Esophagus muscularis mucosa (tissue), 4 donors: ENCODE measurements at regions not wholly inside any gene's neighbourhood (a gene's known extent, or its start where the extent isn't known, plus 50 kb on each side); places are given as distances from the start of the nearest gene placed in this dataset.

ENCODE experiments used
- DNase-seq: peaks from one replicate; pipeline ENCODE4 v3.0.0-alpha.2; 2017; ENCODE audit errors: extremely low spot score
- H3K27ac ChIP-seq, 4 donors: fragments of 200-600 bp; sonication (generic); replicated peaks in 1 of 4; 1 replicate in 3 of 4; 2 replicates in 1 of 4; pipeline ENCODE4 v1.5.1; 2016 to 2019; ENCODE audit warnings: mild to moderate bottlenecking in 1 of 4
- H3K27me3 ChIP-seq, 4 donors: fragments of 200-600 bp; sonication (generic); one replicate each; pipeline versions ENCODE4 v1.5.1 to v1.6.0; 2016 to 2019
- H3K36me3 ChIP-seq, 4 donors: fragments of 200-600 bp; sonication (generic); one replicate each; pipeline ENCODE4 v1.5.1; 2016 to 2019
- H3K4me1 ChIP-seq, 4 donors: fragments of 200-600 bp; sonication (generic); one replicate each; pipeline ENCODE4 v1.5.1; 2016 to 2019
- H3K4me3 ChIP-seq, 4 donors: fragments of 200-600 bp; sonication (generic); 1 replicate in 2 of 4; 2 replicates in 2 of 4; pipeline ENCODE4 v1.5.1; 2016 to 2019; ENCODE audit warnings: mild to moderate bottlenecking in 4 of 4, moderate library complexity in 1 of 4
- H3K9me3 ChIP-seq, 4 donors: fragments of 200-600 bp; sonication (generic); 1 replicate in 3 of 4; 2 replicates in 1 of 4; pipeline ENCODE4 v1.5.1; 2016 to 2019
- EP300 ChIP-seq: sonication (generic); formaldehyde crosslinking; IDR thresholded peaks from one replicate; pipeline ENCODE4 v1.6.1; 2017; ENCODE audit warnings: antibody characterized with exemption
- POLR2A ChIP-seq: fragments of 450-650 bp; IDR thresholded peaks from one replicate; pipeline ENCODE4 v1.6.1; 2017; ENCODE audit warnings: antibody characterized with exemption, moderate library complexity, mild to moderate bottlenecking, low read depth
- POLR2AphosphoS5 ChIP-seq, 2 donors: sonication (generic); formaldehyde crosslinking; IDR thresholded peaks; one replicate each; pipeline ENCODE4 v1.6.1; 2017; ENCODE audit warnings: antibody characterized with exemption in 2 of 2
- WGBS: methylation state at CpG from one replicate; pipeline ENCODE4 v1.1.5; 2018; 5-methylcytosine and 5-hydroxymethylcytosine counted together
- intact Hi-C: fragments of 100-400 bp; cut with DNase I; formaldehyde crosslinking; loops from one replicate; pipeline ENCODE4 v1.15.1; 2023
- TF ChIP-seq, protein P1 (sequence below), 3 experiments: fragments of 200-600 bp in 2 of 3; fragments of 450-650 bp in 1 of 3; sonication (generic) in 2 of 3; IDR thresholded peaks; one replicate each; pipeline ENCODE4 v1.5.1; 2017 to 2019; ENCODE audit warnings: antibody characterized with exemption in 3 of 3, mild to moderate bottlenecking in 2 of 3, moderate library complexity in 1 of 3

DNA sequence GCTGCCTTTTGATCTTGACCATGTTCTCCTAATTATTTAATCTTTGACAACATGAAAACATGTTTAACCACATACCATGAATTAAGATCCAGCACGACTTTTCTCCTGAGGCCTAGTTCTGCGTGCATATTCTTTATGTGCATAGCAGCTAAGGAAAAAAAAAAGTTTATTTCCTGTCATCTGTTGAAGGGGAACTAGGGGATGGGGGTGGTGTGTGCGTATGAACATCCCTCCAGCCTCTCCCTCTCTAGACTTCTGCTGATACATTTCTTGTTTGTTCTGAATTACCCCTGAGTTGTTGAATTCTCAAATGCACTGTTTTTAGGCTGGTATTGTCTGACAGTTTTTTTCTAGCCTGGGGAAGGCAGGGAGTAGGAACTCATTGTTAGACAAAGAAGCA lies 543.3 kb downstream of the FGF9 start:
- peaks cover 4 to 10% (median 9%) of the 10 kb centered on the region in 4 donors for H3K4me1 ChIP-seq
- no peaks in the 10 kb centered on the region for H3K27me3 ChIP-seq
- TF ChIP-seq EP300 (no peak), POLR2AphosphoS5 (IDR thresholded peaks at IDR 0.05) (no peak), POLR2A (no peak)
- TF ChIP-seq, protein P1, sequence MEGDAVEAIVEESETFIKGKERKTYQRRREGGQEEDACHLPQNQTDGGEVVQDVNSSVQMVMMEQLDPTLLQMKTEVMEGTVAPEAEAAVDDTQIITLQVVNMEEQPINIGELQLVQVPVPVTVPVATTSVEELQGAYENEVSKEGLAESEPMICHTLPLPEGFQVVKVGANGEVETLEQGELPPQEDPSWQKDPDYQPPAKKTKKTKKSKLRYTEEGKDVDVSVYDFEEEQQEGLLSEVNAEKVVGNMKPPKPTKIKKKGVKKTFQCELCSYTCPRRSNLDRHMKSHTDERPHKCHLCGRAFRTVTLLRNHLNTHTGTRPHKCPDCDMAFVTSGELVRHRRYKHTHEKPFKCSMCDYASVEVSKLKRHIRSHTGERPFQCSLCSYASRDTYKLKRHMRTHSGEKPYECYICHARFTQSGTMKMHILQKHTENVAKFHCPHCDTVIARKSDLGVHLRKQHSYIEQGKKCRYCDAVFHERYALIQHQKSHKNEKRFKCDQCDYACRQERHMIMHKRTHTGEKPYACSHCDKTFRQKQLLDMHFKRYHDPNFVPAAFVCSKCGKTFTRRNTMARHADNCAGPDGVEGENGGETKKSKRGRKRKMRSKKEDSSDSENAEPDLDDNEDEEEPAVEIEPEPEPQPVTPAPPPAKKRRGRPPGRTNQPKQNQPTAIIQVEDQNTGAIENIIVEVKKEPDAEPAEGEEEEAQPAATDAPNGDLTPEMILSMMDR (IDR thresholded peaks at IDR 0.05): no peak
- DNase-seq: no peak
- no peaks in the 10 kb centered on the region for H3K9me3 ChIP-seq
- intact Hi-C loops: no loop called here
- WGBS: 56% methylated on average over 3 of the region's 3 CpGs
- H3K4me3 ChIP-seq: no peak overlapping the region
- no peak overlapping the region for H3K27ac ChIP-seq
- no peaks in the 10 kb centered on the region for H3K36me3 ChIP-seq

DNA sequence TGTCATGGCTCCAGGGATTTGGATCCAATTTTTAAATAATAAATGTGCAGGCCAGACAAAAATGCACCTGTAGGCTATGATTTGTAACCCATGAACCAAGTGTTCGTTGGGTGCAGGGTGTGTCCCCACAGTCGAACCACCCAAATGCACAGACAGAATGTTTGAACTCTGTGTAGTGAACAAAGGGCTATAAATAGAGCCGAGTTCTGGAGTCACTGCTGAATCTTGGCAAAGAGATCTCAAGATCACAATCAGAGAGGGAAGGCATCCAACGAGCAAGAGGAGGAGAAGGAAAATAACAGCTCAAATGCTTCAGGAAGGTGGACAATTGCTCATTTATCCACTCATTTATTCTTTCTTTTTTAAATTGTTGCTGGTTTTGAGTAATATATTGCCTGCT lies 547.9 kb downstream of the FGF9 start:
- H3K9me3 ChIP-seq: no peaks in the 10 kb centered on the region
- no peak overlapping the region for H3K27ac ChIP-seq
- no peaks in the 10 kb centered on the region for H3K27me3 ChIP-seq
- H3K4me1 ChIP-seq: peaks cover 4 to 13% (median 10%) of the 10 kb centered on the region in 4 donors
- TF ChIP-seq POLR2AphosphoS5 (IDR thresholded peaks at IDR 0.05) (no peak), EP300 (no peak), POLR2A (no peak)
- TF ChIP-seq, protein P1 (IDR thresholded peaks at IDR 0.05): no peak
- no peak overlapping the region for H3K4me3 ChIP-seq
- intact Hi-C loops: no loop called here
- no peaks in the 10 kb centered on the region for H3K36me3 ChIP-seq
- no peak for DNase-seq
- WGBS: 13% methylated on average over 4 of the region's 4 CpGs

DNA sequence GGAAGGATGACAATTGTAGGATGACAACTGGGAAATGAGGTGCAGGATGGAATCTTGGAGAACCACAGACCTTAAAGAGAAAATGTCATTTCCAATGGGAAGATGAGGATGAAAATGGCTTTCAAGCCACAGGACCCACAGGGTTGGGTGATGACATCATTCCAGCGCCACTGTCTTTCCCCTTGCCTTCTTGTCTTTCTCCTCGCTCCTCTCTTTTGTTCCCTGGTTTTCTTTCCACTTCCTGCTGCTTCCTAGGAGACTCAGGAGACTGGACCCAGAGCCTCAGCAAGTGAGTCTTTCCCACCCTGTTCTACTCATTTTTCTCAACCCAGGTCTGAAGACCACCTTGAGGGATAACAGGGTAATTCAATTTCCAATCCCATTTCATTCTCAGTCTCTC lies 548.8 kb downstream of the FGF9 start:
- 96% methylated on average over 2 of the region's 2 CpGs for WGBS
- no peak overlapping the region for H3K27ac ChIP-seq
- no peaks in the 10 kb centered on the region for H3K27me3 ChIP-seq
- no peak for DNase-seq
- no peaks in the 10 kb centered on the region for H3K36me3 ChIP-seq
- intact Hi-C loops: no loop called here
- no peaks in the 10 kb centered on the region for H3K9me3 ChIP-seq
- peaks cover 4 to 13% (median 10%) of the 10 kb centered on the region in 4 donors for H3K4me1 ChIP-seq
- no peak overlapping the region for H3K4me3 ChIP-seq
- TF ChIP-seq POLR2A (no peak), EP300 (no peak), POLR2AphosphoS5 (IDR thresholded peaks at IDR 0.05) (no peak)
- TF ChIP-seq, protein P1 (IDR thresholded peaks at IDR 0.05): no peak

DNA sequence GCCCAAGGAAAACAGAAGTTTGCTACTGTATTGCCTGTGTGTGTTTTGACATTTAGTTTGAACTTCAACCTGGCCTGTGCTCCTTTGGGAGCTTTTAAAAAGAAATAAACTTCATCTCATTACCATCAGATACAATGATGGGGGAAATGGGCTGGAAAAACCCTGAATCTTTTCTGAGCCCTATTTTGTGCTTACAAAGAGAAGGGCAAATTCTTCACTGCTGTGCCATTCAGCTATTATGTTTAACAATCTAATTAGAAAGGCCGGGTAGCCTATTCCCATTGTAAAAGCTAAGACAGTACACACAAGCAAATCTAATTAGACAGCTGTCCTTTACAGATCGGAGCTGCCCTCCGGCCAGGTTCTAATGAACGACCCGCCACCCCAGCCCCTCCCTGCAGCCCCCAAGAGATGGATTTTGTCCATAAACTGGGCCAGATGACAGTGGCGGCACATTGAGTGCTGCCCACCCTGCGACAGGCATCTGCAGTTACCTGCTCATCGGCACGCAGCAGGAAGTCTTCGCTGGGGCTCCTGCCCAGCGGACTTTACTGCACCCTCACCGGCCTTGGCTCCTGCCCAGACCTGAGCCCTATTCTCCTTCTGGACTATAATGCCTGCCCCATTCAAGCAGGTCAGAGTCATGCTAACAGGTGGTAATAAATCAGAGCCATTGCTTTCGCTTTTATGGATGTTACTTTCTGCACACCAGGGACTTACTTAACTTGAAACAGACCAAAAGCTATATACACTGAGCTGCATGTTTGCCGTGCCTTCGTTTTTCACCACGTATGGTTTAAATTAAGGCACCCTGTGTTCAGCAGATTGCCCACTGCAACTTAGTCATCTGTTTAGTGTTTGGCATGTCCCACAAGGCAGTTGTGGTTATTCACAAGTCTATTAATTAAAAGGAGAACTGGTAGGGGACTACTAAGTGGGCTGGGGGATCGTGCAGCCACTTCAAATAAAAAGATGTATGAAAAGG lies 549.6 kb downstream of the FGF9 start:
- intact Hi-C loops: no loop called here
- TF ChIP-seq POLR2A: no peak
- TF ChIP-seq EP300: no peak
- no peak for TF ChIP-seq POLR2AphosphoS5 (IDR thresholded peaks at IDR 0.05)
- TF ChIP-seq, protein P1 (IDR thresholded peaks at IDR 0.05): no peak

More for the DNA sequence above, 549.6 kb downstream of the FGF9 start:
- no peak overlapping the region for H3K4me3 ChIP-seq
- H3K36me3 ChIP-seq: no peaks in the 10 kb centered on the region
- no peak for DNase-seq
- peaks cover 4 to 13% (median 10%) of the 10 kb centered on the region in 4 donors for H3K4me1 ChIP-seq
- no peak overlapping the region for H3K27ac ChIP-seq
- H3K9me3 ChIP-seq: no peaks in the 10 kb centered on the region
- no peaks in the 10 kb centered on the region for H3K27me3 ChIP-seq
- 85% methylated on average over 13 of the region's 17 CpGs for WGBS
